HG02852 (cell line): ENCODE measurements at regions not wholly inside any gene's neighbourhood (a gene's known extent, or its start where the extent isn't known, plus 50 kb on each side); places are given as distances from the start of the nearest gene placed in this dataset.

Source experiments
- ATAC-seq: cut with Tn5 transposase; IDR thresholded peaks from one replicate; pipeline ENCODE4 v1.9.1; 2021; ENCODE audit warnings: mild to moderate bottlenecking, moderate library complexity; ENCODE audit not compliant: unreplicated experiment

DNA sequence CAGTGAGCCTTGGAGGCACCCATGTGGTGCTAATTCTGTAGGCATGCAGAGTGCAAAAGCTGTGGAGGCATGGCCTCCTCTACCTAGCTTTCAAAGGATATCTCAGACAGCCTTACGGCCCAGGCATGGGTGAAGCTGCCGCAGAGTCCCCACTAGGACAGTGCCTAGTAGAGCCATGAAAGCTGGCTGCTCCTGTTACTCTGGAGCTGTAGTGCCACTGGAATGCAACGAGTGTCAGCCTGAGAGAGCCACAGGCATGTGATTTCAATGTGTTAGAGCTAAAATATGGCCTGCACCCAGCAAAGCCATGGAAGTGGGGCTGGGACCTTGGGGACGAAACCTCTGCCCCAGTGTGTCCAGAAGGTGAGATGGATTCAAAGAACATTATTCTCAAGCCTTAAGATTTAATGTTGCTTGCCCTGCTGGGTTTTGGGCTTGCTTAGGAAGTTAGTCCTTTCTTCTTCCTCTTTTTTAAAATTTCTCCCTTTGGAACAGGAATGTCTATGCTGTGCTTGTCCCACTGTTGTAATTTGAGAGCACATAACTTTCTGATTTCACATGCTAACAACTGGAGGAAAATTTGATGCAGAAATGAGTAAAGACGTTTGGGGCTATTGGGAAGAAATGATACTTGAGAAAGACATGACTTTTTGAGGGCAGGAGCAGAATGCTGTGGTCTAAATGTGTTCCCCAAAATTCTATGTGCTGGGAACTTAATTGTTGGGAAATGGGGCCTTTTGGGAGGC, 298.4 kb downstream of the PSAT1 start:
- no peak for ATAC-seq

DNA sequence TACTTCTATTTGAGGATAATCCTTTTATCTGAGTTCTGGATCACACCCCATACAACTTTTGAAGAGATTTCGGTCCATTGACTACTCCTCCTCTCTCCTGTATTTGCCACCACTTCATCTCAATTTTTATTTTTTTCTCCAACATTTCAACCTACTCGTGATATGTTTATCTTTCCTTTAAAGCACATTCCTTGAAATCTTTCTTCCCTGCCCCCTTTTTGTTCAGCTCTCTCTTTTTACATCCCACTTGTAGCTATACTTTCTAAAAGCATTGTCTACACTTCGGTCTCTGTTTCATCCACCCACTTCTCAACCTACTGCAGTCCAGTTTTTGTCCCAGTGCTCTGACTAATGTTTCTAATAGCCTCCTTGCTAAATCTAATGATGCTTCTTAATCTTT, 299.4 kb downstream of the PSAT1 start:
- no peak for ATAC-seq

DNA sequence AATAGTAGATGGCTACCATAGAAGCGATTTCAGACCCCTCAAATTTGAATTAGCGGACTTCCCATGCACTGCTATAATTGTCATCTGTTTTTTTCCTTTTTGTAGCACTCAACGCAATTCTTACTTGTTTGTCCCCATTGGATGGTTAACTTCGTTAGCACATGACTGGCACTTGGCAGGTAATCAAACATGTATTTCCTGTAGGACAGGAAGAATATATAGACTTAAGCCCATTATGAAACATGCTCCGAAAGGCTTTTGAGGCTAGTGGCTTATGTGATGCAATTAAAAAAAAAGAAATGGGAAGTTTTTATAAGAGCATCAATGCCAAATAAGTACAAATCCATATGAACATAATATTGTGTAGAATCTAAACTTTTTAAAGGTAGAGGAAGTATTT, 301.2 kb downstream of the PSAT1 start:
- no peak for ATAC-seq

DNA sequence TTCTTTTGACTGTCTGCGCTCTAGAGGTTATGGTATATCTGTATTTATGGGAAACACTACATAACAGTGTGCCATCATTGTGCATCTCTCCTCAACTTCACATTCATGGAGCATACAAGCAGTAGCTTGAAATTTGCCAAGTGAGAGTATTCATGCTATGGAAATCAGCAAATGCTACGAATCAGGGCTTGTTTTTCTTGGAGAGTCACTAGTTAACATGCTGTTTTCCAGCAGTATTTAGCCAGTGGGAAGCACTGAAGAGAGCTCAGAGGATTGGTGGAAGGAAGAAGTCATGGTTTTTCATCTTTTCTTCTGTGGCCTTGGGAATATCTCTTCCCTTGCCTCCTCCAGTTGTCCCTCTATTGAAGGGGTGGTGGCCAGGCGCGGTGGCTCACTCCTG, 303.0 kb downstream of the PSAT1 start:
- ATAC-seq, result no peak

DNA sequence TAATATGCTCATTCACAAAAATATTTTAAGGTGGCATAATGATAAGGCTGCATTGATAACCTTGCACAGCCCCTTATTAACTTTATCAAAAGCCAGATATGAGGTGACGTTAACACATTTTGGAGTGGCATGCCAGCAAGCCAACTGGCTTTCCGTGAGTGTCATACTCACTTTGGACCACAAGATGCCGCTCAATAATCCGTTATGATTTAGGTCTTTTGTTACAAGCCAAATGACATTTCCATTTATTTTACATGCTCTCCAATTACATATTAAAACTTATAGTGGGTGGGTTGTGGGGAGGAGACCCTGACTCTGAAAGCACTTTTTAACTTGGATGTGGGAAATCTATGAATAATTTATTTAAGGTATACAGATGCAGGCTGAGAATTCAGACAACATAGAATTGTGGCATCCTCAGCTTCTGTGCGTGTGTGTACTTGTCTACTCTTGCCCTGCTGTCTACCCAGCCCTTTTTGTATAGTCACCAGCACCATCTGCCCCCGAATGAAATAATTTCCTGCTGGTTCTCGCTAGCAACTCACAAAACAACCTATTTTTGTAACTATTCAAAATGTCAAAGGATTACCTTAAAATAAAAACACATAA, 305.1 kb downstream of the PSAT1 start:
- no peak for ATAC-seq

DNA sequence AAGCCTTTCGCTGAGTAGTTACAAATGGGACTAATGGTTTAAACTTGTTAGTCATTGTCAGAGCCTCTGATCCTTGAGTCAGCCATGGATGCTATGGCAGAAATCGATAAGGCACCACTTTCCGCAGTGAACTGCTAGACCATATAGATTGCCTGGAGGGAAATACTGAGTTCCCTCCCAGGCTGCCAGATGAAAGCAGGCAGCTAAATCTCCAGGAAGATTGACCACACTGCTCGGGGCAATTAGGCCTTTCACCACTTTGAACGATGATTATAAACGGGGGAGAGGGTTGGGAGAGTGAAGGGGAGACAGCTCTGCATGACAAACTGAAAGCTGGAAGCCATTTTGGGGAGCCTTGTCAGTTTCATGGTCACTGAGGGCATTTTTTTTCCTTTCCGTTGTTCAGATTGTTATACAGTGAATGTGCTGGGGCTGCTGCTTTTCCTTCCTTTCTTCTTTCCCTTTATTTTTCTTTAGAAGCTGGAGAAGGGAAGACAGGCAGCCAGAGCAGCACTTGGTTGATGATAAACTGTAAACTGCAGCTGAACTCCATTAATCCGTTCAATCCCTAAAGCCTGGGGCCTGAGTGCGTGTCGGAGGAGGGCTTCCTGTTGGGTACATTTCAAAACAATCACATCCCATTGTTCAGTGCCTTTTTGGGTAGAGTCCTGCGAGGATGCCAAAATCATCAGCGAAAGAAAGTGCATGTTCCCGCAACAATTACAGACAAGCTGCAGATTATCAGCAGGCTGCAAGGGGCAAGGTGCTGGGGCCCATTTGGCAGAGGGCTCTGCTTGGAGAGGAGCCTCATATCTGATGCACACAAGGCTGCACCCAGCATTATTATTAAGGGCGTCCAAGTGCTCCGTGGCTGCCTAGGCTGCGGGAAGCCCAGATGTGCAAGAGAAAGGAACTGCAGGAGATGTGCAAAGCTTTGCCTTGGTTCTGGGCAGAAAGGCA, 308.4 kb downstream of the PSAT1 start:
- ATAC-seq, result no peak

DNA sequence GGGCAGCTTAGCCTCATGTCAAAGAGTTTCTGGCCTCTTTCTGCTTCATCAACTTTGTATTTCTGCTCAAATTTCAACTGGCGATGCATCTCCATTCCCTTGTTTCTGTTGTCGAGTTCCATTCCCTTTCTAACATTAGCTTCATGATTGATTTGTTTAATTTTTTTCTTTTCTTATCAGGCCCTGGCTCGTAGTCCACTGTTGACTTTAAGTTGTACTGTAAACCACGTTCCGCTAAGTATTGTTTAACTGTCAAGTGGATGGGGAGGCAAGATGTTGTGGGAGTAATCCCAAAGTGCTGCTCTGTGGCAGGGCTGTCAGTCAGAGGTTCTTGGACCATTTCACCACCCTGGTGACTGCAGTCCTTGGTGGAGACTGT, 309.1 kb downstream of the PSAT1 start:
- ATAC-seq, result no peak

DNA sequence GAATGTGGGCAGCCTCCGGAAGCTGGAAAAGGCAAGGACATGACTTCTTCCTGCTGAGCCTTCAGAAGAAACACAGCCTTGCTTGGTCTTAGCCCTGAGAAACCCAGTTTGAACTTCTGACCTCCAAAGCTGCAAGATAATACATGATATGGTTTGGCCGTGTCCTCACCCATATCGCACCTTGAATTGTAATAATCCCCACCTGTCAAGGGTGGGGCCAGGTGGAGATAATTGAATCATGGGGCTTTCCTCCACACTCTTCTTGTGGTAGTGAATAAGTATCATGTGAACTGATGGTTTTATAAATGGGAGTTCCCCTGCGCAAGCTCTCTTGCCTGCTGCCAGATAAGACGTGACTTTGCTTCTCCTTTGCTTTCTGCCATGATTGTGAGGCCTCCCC, 310.9 kb downstream of the PSAT1 start:
- ATAC-seq, result no peak

DNA sequence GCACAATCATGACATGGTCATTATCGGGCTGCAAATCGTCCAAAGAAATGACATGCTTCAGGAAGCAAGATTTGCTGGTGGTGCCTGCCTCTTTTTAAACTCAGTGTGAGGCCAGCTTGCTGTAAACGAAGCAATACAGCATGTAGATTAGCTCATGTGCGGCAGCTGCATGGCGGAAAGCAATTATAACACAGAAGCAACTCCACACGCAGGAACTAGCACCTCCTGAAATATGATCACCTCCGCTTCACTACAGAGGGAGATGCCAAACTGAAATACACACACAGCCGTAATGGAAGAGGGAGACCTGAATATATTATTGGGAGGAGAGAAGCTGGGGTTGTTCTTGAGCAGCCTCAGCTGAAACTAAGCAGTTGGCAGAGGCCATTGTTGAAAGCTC, 312.5 kb downstream of the PSAT1 start:
- ATAC-seq, result no peak

DNA sequence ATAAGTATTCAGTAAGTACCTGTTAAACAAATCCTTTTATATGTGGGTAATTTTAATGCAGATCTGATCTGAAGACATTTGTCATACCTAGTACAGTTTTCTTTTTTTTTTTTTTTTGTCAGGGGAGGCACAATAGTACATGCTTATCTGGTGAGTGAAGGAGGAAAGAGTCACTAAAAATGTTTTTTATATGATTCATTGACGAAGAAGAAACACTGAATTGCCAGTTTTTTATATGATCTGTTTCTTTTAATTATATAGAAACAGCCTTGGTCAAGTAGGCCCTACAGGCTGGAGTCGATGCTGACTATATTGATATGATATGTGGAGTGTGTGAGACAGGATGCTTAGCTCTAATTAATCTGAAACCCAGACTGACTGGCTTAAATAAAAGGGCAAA, 315.2 kb downstream of the PSAT1 start:
- no peak for ATAC-seq

DNA sequence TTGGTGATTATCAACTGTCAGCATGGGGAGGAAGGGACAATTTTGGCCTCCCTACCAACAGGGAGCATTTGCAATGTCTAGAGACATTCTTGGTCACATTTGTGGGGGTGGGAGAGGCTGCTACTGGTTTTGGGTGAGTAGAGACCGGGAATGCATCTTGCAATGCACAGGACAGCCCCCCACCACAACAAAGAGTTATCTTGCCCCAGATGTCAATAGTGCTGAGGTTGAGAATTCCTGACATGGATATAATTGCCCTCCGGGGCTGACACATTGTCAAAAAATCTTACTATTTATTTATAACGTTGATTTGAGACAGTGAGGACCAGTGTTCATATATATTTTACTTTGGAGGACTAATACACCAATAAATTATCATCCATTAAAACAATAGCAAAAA, 316.1 kb downstream of the PSAT1 start:
- no peak for ATAC-seq

DNA sequence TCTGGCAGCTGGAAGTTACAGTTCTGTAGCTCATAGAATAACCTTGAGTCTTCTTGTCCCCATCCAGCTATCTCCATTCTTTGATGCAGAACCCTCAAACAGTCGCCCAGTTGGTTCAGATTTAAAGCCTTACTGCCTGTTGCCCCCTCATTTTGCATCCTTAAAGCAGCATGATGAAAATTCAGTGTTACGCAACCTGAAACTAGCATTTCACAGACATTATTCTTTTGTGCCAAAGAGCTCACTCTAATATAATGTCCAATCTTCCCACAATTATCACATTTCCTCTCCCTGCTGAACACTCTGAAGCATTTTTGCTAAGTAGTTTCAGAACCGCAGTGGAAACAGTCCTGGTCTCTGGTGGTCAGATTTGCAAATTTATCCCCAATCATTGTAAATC, 318.0 kb downstream of the PSAT1 start:
- no peak for ATAC-seq

DNA sequence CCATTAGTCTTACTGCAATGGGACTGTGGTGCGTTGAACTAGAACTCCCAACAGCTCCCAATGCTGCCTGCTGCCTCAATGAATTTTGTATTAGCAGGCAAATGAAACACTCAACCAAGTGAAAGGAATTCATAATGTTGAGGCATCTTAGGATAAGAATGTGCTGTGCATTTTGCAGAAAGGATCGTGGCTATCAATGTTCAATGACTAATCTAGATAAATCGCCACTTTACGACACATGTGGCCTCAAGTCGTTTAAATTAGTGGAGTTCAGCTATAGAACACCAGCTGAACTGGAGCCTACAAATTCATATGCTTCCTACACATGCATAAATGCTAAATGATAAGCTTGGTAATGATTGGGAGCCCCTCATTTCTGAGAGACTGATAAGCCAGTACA, 318.4 kb downstream of the PSAT1 start:
- ATAC-seq, result no peak

DNA sequence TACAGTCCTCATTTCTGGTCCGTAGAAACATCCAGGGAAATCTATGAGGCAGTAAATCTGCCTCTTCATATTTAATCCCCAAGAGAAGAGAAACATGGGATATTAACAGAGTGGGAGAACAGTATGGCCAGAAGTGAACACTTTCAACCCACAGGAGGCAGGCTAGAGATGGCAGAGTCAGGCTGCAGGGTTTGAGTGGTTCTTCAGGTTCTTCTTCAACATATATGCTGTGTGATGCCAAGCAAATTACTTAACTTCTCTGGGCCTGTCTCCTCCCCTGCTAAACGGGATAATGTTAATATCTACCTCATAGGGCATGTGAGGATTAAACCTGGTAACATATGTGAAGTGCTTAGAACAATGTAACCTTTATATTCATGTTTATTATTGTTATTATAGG, 321.8 kb downstream of the PSAT1 start:
- no peak for ATAC-seq

DNA sequence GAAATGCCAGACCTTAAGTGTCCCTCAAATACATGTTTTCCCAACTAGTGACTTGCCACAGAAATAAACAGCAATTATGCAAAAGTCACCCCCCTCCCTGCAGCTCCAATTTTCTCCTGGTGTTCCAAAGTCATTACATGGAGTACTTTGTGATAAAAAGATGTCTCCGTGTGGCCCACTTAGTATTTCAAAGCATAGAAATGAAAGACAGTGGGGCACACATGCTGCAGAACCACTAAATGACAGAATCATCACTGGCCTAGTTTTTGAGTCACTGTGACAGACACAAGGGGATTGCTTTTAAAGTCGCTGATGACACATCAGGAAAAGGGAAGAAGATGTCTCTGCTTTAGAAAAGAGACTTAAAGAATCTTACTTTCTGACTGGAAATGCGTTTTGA, 323.4 kb downstream of the PSAT1 start:
- no peak for ATAC-seq

DNA sequence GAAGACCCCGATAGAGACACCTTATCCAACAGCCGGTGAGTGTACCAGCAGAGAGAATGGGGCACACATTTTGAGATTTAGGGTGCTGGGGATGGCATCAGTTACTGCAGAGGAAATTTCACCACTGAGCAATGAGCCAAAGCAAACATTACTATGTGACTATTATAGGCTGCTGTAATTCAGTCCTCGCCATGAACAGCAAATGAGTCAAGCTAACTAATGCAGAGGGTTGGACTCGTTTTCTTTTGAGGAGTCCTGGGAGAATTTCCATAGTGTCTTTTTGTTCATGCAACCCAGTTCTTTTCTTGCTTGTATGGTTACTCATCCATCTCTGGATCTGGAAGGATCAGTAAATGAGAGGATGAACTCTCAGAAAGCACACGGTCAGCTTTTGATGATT, 323.8 kb downstream of the PSAT1 start:
- no peak for ATAC-seq

DNA sequence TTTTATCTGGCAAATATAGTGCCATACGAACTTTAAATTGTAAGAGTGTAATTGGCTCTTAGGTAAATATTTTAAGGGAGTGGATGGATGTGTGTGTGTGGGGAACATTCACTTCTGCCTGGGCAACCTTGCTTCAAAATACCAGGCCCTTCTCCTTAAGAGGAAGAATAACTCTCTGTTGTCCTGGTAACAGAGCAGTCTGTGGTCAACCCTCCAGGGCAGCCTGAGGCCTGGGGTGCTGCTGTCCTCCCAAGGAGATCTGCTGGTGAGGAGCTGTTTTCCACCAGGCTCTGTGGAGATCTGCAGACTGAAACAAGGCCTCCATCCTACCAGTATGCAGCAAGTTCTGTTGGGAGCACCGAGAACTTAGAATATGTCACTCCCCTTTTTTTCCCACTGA, 325.2 kb downstream of the PSAT1 start:
- no peak for ATAC-seq

DNA sequence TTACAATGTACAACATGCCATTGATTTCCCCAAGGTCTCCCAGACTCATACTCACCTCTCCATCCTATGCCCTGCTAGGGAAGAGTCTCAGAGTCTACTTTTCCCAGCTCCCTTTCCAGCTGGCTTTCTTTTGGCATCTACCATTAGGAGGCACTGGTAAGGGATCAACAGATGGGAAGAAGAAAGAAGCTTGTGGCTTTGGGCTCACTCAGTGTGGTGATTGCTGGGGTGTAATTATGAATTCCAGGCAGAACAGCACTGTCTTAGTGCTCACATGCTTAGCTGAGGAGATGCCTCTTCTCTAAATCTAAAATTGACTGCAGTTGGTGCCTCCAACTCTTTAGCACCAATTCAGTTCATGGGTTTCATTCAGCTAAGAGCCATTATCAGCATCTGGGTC, 330.0 kb downstream of the PSAT1 start:
- no peak for ATAC-seq

DNA sequence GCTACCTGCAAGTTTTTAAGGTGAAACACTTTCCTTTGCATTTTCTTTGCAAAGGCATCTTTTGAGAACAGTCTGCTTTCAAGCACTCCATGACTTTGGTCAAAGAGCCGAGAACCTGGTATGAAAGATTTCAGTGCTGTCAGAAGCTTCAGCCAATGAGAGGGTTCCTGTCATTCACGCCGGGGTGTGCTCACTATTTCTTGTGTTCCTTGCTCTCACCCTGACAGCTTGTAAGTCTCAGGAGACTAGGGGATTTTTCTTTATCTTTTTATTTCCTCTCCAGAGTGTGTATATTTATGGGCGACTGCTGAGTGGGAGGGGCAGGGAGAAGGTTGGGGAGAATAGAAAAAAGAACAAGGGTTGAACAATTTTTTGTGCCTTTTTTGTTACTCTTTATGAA, 334.0 kb downstream of the PSAT1 start:
- no peak for ATAC-seq

DNA sequence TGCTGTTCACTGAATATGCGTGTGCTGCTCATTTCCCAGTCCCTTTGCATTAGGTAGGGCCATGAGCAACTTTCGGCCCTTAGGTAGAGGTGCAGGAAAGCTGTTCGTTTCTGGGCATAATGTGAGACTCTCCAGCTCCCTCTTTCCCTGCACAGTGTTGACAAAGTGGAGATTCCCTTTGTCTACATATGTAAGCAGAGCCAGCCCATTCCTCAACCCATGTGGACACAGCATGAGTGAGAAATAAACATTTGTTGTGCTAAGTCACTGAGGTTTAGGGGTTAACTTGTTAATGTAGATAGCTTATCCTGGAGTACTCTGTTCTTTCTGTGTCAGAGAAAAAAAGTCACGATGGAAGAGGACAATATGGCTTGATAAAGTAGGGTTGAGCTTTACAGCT, 343.8 kb downstream of the PSAT1 start:
- no peak for ATAC-seq

DNA sequence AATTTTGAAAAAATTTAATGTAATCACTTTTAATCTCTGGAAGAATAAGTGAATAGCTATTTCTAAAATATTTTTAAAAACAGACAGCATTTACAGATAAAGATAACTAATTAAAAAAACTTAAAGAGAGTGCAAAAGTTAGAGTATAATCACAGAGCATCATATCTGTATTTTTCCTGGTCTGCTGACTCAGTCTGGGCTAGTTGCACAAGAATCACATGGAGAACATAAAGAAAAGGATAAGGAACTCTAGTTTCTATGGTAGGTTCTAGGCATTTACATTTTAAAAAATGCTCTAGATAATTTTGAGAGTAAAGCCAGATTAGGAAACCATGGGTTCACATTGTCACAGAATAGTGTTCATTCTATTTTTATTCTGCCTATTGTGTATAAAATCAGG, 347.4 kb downstream of the PSAT1 start:
- no peak for ATAC-seq

DNA sequence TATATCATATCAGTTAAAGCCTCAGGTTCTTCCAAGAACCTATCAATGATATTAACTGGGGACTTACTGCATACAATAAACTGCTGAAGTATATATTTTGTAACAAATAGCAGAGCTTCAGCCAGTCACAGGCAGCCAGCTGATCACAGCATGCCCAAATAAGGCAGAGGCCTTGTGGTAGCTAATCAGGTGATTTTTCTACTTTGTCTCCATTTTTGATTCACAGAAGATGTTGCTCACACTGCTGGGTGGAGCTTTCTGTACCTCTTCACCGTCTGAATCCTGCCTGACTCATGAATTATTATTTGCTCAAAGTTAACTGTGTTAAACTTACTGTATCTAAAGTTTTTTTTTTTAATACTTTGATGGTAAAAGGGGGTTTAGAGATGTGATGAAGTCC, 357.4 kb downstream of the PSAT1 start:
- ATAC-seq, result no peak
